ENCODE measurements at regions not wholly inside any gene's neighbourhood (a gene's known extent, or its start where the extent isn't known, plus 50 kb on each side); places are given as distances from the start of the nearest gene placed in this dataset.

DNA sequence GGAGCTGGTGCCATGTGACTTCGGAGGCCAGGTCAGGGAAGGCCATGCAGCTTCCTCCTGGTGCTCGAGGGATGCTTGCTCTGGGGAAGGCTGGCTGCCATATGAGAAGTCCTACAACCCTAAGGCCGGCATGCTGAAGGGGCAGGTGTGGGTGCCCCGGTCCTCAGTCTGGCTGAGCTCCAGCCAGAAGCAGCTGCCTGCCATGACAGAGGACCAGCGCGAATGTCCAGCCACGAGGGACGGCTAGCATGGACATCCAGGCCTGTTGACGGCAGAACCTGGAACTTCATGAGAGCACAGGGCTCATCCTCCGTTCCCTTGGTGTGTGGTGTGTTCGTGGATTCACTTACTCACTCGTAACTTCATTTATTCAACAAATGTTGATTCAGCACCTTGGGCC, 140.6 kb downstream of the IRF8 start:
- no peak for TF ChIP-seq MYC (IDR thresholded peaks at IDR 0.05; ENCODE audit: low read depth, low read length)
- no peak for TF ChIP-seq POLR2A (IDR thresholded peaks at IDR 0.05; ENCODE audit: extremely low read depth, insufficient read length)
- TF ChIP-seq, protein P1, sequence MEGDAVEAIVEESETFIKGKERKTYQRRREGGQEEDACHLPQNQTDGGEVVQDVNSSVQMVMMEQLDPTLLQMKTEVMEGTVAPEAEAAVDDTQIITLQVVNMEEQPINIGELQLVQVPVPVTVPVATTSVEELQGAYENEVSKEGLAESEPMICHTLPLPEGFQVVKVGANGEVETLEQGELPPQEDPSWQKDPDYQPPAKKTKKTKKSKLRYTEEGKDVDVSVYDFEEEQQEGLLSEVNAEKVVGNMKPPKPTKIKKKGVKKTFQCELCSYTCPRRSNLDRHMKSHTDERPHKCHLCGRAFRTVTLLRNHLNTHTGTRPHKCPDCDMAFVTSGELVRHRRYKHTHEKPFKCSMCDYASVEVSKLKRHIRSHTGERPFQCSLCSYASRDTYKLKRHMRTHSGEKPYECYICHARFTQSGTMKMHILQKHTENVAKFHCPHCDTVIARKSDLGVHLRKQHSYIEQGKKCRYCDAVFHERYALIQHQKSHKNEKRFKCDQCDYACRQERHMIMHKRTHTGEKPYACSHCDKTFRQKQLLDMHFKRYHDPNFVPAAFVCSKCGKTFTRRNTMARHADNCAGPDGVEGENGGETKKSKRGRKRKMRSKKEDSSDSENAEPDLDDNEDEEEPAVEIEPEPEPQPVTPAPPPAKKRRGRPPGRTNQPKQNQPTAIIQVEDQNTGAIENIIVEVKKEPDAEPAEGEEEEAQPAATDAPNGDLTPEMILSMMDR (IDR thresholded peaks at IDR 0.05; ENCODE audit: low read depth, low read length) = no peak
- TF ChIP-seq, protein P2, sequence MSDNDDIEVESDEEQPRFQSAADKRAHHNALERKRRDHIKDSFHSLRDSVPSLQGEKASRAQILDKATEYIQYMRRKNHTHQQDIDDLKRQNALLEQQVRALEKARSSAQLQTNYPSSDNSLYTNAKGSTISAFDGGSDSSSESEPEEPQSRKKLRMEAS (IDR thresholded peaks at IDR 0.05; ENCODE audit: low read depth, low read length) = no peak
- H3K4me3 ChIP-seq (ENCODE audit: low read depth, low read length) = no peak overlapping the region
- no peak for DNase-seq (ENCODE audit: low read depth)

DNA sequence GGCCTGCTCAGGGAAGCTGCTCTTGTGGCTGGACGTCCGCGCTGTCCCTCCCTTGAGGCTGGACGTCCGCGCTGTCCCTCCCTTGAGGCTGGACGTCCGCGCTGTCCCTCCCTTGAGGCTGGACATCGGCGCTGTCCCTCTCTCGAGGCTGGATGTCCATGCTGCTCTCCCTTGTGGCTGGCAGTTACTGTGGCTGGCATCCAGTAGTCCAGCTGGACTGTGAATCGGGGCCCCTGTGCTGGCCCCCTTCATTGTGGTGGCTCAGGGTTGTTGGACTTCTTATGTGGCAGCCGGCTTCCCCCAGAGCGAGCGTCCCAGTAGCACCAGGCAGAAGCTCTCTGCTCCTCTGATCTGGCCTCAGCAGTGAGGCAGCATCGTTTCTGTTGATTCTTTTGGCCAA, 141.5 kb downstream of the IRF8 start:
- TF ChIP-seq, protein P2 (IDR thresholded peaks at IDR 0.05; ENCODE audit: low read depth, low read length) = no peak
- DNase-seq (ENCODE audit: low read depth) = no peak
- no peak overlapping the region for H3K4me3 ChIP-seq (ENCODE audit: low read depth, low read length)

DNA sequence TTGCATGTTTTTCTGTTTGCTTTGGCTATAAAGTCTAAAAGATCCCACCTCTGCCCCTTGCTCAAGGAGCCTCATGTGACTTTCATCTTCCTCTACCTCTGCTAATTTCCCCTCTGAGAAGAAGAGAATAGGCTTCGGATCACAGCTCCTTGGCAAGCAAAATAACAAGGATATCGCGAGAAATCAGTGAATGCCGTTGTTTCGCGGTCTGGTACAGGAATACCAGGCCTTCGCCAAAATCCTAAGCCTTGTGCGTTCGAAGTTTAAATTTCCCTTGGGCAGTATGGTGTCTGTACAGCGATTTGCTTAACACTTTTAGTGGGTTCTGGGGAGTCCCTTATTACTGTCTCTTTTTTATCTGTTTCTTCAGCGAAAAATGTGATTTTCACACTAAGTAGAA, 142.3 kb downstream of the IRF8 start:
- H3K4me3 ChIP-seq (ENCODE audit: low read depth, low read length) = no peak overlapping the region
- DNase-seq (ENCODE audit: low read depth) = no peak
- TF ChIP-seq, protein P1 (IDR thresholded peaks at IDR 0.05; ENCODE audit: low read depth, low read length) = no peak
- TF ChIP-seq MYC (IDR thresholded peaks at IDR 0.05; ENCODE audit: low read depth, low read length) (no peak), POLR2A (IDR thresholded peaks at IDR 0.05; ENCODE audit: extremely low read depth, insufficient read length) (no peak)
- TF ChIP-seq, protein P2 (IDR thresholded peaks at IDR 0.05; ENCODE audit: low read depth, low read length) = no peak

DNA sequence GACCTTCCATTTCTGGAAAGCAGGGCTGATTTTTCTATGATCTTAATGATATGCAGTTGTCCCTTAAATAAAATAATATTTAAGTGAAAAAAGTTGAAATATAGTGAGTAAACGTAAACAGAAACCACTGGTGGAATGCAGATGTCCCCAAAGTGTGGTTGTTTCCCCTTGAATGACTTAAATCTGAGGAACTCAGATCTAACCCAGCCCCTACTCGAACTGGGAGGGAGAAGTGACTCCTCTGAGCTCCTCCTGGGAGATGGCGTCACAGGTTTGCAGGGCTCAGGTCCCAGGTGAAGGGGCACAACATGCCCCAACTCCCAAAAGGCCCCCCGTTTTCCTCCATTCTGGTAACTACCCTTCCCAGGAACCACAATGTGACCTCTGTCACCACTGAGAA, 142.8 kb downstream of the IRF8 start:
- no peak for DNase-seq (ENCODE audit: low read depth)

DNA sequence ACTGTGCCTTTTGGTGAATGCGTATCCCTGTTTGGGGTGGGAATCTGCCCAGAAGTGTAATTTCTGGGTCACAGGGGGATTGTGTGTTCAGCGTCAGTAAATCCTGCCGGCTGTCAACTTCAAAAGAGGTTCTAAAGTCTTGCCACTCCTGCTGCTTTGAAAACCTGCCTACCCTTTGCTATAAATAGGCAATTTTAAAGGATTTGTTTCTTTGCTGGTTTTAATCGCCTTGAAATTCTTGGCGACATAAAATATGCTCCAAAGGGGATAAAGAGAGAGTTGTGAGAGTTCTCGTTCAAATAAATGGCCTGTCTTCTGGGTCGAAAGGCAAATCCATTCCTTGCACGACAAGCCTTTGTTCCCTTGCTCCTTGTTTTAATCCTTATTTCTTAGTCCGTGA, 143.4 kb downstream of the IRF8 start:
- TF ChIP-seq POLR2A (IDR thresholded peaks at IDR 0.05; ENCODE audit: extremely low read depth, insufficient read length) = no peak
- DNase-seq (ENCODE audit: low read depth) = no peak
- H3K4me3 ChIP-seq (ENCODE audit: low read depth, low read length) = no peak overlapping the region

More for the DNA sequence above, 142.8 kb downstream of the IRF8 start:
- TF ChIP-seq POLR2A (IDR thresholded peaks at IDR 0.05; ENCODE audit: extremely low read depth, insufficient read length) (no peak), MYC (IDR thresholded peaks at IDR 0.05; ENCODE audit: low read depth, low read length) (no peak)
- TF ChIP-seq, protein P2 (IDR thresholded peaks at IDR 0.05; ENCODE audit: low read depth, low read length) = no peak
- TF ChIP-seq, protein P1 (IDR thresholded peaks at IDR 0.05; ENCODE audit: low read depth, low read length) = no peak
- no peak overlapping the region for H3K4me3 ChIP-seq (ENCODE audit: low read depth, low read length)

DNA sequence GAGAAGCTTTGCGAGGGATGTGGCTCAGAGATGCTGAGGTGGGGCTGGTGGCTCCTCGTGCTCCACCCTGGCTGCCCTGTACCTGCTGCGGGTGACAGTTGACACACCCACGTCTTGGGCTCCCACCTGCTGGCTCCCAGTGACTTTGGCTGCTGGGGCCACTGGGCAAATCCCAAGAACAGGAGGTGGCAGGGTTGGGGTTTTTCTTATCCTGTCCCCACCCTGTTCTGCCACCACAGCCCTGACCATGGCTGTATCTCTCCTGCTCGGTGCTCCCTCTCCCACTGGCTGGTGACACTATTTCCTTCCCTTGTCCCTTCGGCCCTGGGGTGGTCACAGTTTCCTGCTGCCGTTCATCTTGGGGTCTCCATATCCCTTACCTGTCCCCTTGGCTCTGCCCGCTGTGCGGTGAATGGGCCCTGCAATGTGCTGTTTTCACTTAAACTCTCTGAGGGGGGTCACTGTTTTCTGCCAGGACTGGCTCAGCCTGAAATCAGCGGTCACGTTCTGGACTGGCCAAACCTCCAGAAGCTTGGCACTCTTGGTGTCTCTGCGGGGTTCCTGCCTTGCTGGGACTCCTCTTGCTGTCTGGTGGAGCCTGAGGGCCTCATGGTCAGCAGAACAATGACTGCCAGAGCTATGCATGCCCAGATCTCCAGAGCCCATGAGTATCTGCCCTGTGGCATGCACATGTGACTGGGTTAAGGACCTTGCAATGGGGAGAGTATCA, 144.2 kb downstream of the IRF8 start:
- TF ChIP-seq, protein P2 (IDR thresholded peaks at IDR 0.05; ENCODE audit: low read depth, low read length) = no peak
- TF ChIP-seq MYC (IDR thresholded peaks at IDR 0.05; ENCODE audit: low read depth, low read length) = no peak
- TF ChIP-seq POLR2A (IDR thresholded peaks at IDR 0.05; ENCODE audit: extremely low read depth, insufficient read length) = no peak
- TF ChIP-seq, protein P1 (IDR thresholded peaks at IDR 0.05; ENCODE audit: low read depth, low read length) = no peak
- H3K4me3 ChIP-seq (ENCODE audit: low read depth, low read length) = no peak overlapping the region
- DNase-seq (ENCODE audit: low read depth) = no peak
